PC-3 (cell line): ENCODE measurements at regions not wholly inside any gene's neighbourhood (a gene's known extent, or its start where the extent isn't known, plus 50 kb on each side); places are given as distances from the start of the nearest gene placed in this dataset.

Experiments
- ATAC-seq: fragments of 200-7000 bp; cut with Tn5 transposase; 2 replicates; pipeline ENCODE4 v1.9.1; 2020; ENCODE audit warnings: mild to moderate bottlenecking, moderate library complexity
- BruUV-seq: library from RNA; stranded (reverse); fragments of 400-500 nt; replicated peaks from 2 replicates; lab custom pipeline; 2021; lab: Mats Ljungman, UMichigan
- CTCF ChIA-PET: fragments of 300-600 bp; sonication (Branson Sonifier 250); formaldehyde crosslinking; loops from one replicate; lab custom pipeline; 2022; ENCODE audit warnings: antibody characterized with exemption; lab: Charles Lee
- POLR2A ChIA-PET: fragments of 300-600 bp; sonication (Branson Sonifier 250); formaldehyde crosslinking; loops from one replicate; lab custom pipeline; 2022; ENCODE audit warnings: antibody characterized with exemption; ENCODE audit not compliant: unreplicated experiment; lab: Charles Lee
- DNase-seq: peaks from one replicate; pipeline ENCODE4 v3.0.0-alpha.2; 2015
- H2AFZ ChIP-seq: fragments of 300-600 bp; sonication (generic); 2 replicates; pipeline ENCODE4 v1.6.0; 2016; ENCODE audit warnings: antibody characterized with exemption, low read length
- H3F3A ChIP-seq: fragments of 300-600 bp; sonication (generic); one replicate; pipeline ENCODE4 v1.6.0; 2017; ENCODE audit warnings: antibody characterized with exemption, low read length, control low read depth, mild to moderate bottlenecking; ENCODE audit not compliant: unreplicated experiment
- H3K27ac ChIP-seq: fragments of 300-600 bp; sonication (generic); 2 replicates; pipeline ENCODE4 v1.5.1; 2016; ENCODE audit warnings: mild to moderate bottlenecking, low read length
- H3K27me3 ChIP-seq: fragments of 300-600 bp; sonication (generic); 2 replicates; pipeline ENCODE4 v1.6.1; 2016; ENCODE audit warnings: low read length, mixed read lengths
- H3K36me3 ChIP-seq: fragments of 300-600 bp; sonication (generic); 2 replicates; pipeline ENCODE4 v1.6.1; 2016; ENCODE audit warnings: low read depth, mixed run types, low read length, mixed read lengths
- H3K4me1 ChIP-seq: fragments of 300-600 bp; sonication (generic); 2 replicates; pipeline ENCODE4 v1.5.1; 2016; ENCODE audit warnings: low read length; ENCODE audit not compliant: insufficient read depth
- H3K4me2 ChIP-seq: fragments of 300-600 bp; sonication (generic); 2 replicates; pipeline ENCODE4 v1.6.0; 2016; ENCODE audit warnings: low read length
- H3K4me3 ChIP-seq: fragments of 300-600 bp; sonication (generic); 2 replicates; pipeline ENCODE4 v1.5.1; 2016; ENCODE audit warnings: mild to moderate bottlenecking, low read length, mixed read lengths
- H3K79me2 ChIP-seq: fragments of 300-600 bp; sonication (generic); 2 replicates; pipeline ENCODE4 v1.6.1; 2017; ENCODE audit warnings: low read length, mixed read lengths
- H3K9ac ChIP-seq: fragments of 300-600 bp; sonication (generic); 2 replicates; pipeline ENCODE4 v1.6.0; 2016; ENCODE audit warnings: mild to moderate bottlenecking, low read length
- H3K9me2 ChIP-seq: fragments of 300-600 bp; sonication (generic); replicated peaks from 2 replicates; pipeline ENCODE4 v1.6.1; 2016; ENCODE audit warnings: mixed run types, low read length, mixed read lengths
- H3K9me3 ChIP-seq: fragments of 300-600 bp; sonication (generic); 2 replicates; pipeline ENCODE4 v1.6.1; 2016; ENCODE audit warnings: low read length, mixed read lengths
- H4K20me1 ChIP-seq: fragments of 300-600 bp; sonication (generic); 2 replicates; pipeline ENCODE4 v1.6.1; 2016; ENCODE audit warnings: low read length, mixed read lengths
- CTCF ChIP-seq: fragments of 300-600 bp; sonication (generic); conservative IDR thresholded peaks from 2 replicates; pipeline ENCODE4 v1.5.1; 2017; ENCODE audit warnings: antibody characterized with exemption, low read depth, mild to moderate bottlenecking, low read length
- EZH2 ChIP-seq: fragments of 300-600 bp; sonication (generic); IDR thresholded peaks from one replicate; pipeline ENCODE4 v1.6.1; 2017; ENCODE audit warnings: antibody characterized with exemption, mild to moderate bottlenecking, low read length; ENCODE audit not compliant: unreplicated experiment
- EZH2phosphoT487 ChIP-seq: fragments of 300-600 bp; sonication (generic); IDR thresholded peaks from 2 replicates; pipeline ENCODE4 v1.6.1; 2018; ENCODE audit warnings: mild to moderate bottlenecking, antibody characterized with exemption, low read length, borderline replicate concordance
- intact Hi-C: fragments of 100-400 bp; cut with micrococcal nuclease; formaldehyde crosslinking; loops from 2 replicates; pipeline ENCODE4 v1.9.0; 2023

DNA sequence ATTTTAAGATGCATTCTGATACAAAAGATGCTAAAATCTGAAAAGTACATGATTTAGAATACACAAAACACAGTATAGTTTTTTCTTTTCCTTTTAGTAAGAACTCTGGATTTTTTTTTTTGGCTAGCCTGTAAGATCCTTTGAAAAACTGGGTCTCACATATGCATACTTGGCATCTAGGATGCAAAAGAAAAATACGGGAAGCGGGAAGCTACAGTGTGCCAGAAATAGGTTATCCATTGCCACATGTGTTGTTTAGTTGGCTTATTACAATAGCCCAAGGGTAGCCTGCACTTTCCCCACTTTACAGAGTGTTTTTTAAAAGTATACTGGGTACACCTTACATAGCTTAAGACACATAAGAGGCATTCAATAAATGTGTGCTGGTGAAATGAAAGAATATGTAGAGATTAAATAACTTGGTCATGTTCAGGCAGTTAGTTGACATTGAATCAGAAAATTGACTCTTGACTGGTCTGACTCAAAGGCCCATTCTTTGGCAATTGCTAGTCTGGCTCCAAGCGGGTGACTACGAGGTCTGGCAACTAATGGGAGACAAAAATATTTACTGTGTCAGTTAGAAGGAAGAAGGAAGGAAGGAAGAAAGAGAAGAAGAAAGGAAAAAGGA, 286.8 kb upstream of the TRIB2 start:
- Histone ChIP-seq H3K27ac (0 out of 2 replicates have a peak overlapping the region, but pooled peaks have one; percentile 1), H3K4me2 (peak overlapping the region; percentile 50), H2AFZ (peak overlapping the region; percentile 39; the same call in 1 of the 2 replicates), H3K9me3 (no peaks in the 10 kb centered on the region), H3K4me1 (peaks cover 20% of the 10 kb centered on the region), H3K36me3 (no peaks in the 10 kb centered on the region), H3K79me2 (no peaks in the 10 kb centered on the region), H3K9me2 (no peaks in the 10 kb centered on the region), H3F3A (no peaks in the 10 kb centered on the region), H3K9ac (no peak overlapping the region), H4K20me1 (no peaks in the 10 kb centered on the region), H3K4me3 (no peak overlapping the region), H3K27me3 (no peaks in the 10 kb centered on the region)
- no TSS peak for BruUV-seq
- peak; percentile 84 for ATAC-seq
- no peak for TF ChIP-seq EZH2
- no peak for TF ChIP-seq EZH2phosphoT487
- TF ChIP-seq CTCF: no peak
- ChIA-PET POLR2A (interaction anchor here (0.6 kb wide), 1 partner anchor 601 kb away, joined by 11 read pairs; no protein-coding TSS in a partner anchor), CTCF (no interaction called here)
- intact Hi-C loops: loop anchor here (5.0 to 10.0 kb wide), 3 partner anchors 105 to 287 kb away; partner anchors contain the start of gene TRIB2
- peak; percentile 74 for DNase-seq

DNA sequence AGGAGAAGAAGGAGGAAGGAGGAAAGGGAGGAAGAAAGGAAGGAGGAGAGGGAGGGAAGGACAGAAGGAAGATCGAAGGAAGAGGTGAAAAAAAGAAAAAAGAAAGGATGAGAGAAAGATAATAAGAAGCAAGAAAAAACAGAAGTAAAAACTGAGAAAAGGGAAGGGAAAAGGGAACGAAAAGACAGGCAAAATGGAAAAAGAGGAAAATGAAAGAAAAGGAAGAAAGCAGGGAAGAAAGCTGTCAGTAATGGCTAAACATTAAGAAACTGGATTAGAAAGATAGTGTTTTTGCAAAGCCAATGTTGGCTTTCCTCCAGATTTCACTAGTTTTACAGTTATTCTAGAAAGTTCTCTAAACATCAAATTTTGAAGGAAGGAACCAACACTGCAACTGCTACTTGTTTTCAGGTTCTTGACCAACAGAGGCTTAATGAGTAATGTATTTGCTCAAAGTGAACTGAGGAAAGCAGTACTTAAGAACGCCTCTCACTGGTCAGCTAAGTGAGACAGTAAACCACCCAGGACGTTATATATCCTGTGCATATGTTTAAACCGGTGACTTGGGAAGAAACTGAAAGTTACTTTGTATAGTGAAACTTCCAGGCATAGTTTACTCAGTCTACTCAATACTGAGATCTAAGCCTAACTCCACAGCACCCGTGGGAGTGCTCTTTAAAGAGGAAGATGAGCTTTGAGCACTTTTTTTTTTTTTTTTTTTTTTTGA, 286.2 kb upstream of the TRIB2 start:
- no peak overlapping the region for H3K9ac ChIP-seq
- no peaks in the 10 kb centered on the region for H4K20me1 ChIP-seq
- H3K27ac ChIP-seq: 0 out of 2 replicates have a peak overlapping the region, but pooled peaks have one; percentile 1
- no peak overlapping the region for H3K4me3 ChIP-seq
- TF ChIP-seq EZH2phosphoT487 (no peak), CTCF (no peak), EZH2 (no peak)
- H2AFZ ChIP-seq: peak overlapping the region; percentile 39; the same call in 1 of the 2 replicates
- no peaks in the 10 kb centered on the region for H3K36me3 ChIP-seq
- H3K4me1 ChIP-seq: peaks cover 20% of the 10 kb centered on the region
- H3K27me3 ChIP-seq: no peaks in the 10 kb centered on the region
- H3K79me2 ChIP-seq: no peaks in the 10 kb centered on the region
- intact Hi-C loops: loop anchor here (5.0 to 10.0 kb wide), 3 partner anchors 104 to 287 kb away; partner anchors contain the start of gene TRIB2
- ChIA-PET CTCF (no interaction called here), POLR2A (no interaction called here)
- BruUV-seq: no TSS peak
- peak; percentile 65 for ATAC-seq
- peak; percentile 32 for DNase-seq
- no peaks in the 10 kb centered on the region for H3F3A ChIP-seq
- no peaks in the 10 kb centered on the region for H3K9me2 ChIP-seq
- H3K9me3 ChIP-seq: no peaks in the 10 kb centered on the region
- H3K4me2 ChIP-seq: peak overlapping the region; percentile 50
